ENCODE measurements at regions not wholly inside any gene's neighbourhood (a gene's known extent, or its start where the extent isn't known, plus 50 kb on each side); places are given as distances from the start of the nearest gene placed in this dataset.

GRCh38 chr3:34022147-34022546, 223.7 kb downstream of the PDCD6IP start:
- no peak for DNase-seq
- ATAC-seq (ENCODE audit: low read depth): peak; percentile 25
- TF ChIP-seq CTCF (IDR thresholded peaks at IDR 0.05): no peak
- intact Hi-C loops (cut with micrococcal nuclease): loop anchor here (5.0 kb wide), 1 partner anchor 180 kb away; no protein-coding TSS in a partner anchor
- peak overlapping the region; percentile 36 for H3K4me3 Mint-ChIP-seq
- no peaks in the 10 kb centered on the region for H3K9me3 Mint-ChIP-seq
- no peak overlapping the region for H3K27ac Mint-ChIP-seq
- H3K27me3 Mint-ChIP-seq: no peaks in the 10 kb centered on the region
- CTCF ChIA-PET: no interaction called here
- H3K36me3 Mint-ChIP-seq (ENCODE audit: low read depth): no peaks in the 10 kb centered on the region
- H3K4me1 Mint-ChIP-seq: peaks cover 64% of the 10 kb centered on the region
- POLR2A ChIA-PET: no interaction called here

- H3K4me3 Mint-ChIP-seq: no peak overlapping the region
- TF ChIP-seq CTCF (IDR thresholded peaks at IDR 0.05): no peak
- H3K27me3 Mint-ChIP-seq: no peaks in the 10 kb centered on the region
- intact Hi-C loops (cut with micrococcal nuclease): loop anchor here (5.0 kb wide), 1 partner anchor 178 kb away; no protein-coding TSS in a partner anchor
- ChIA-PET POLR2A (no interaction called here), CTCF (no interaction called here)
- no peak for ATAC-seq (ENCODE audit: low read depth)
- no peaks in the 10 kb centered on the region for H3K36me3 Mint-ChIP-seq (ENCODE audit: low read depth)
- no peak overlapping the region for H3K27ac Mint-ChIP-seq
- peaks cover 41% of the 10 kb centered on the region for H3K4me1 Mint-ChIP-seq
- no peaks in the 10 kb centered on the region for H3K9me3 Mint-ChIP-seq
- no peak for DNase-seq
These were observed 226.2 kb downstream of the PDCD6IP start for GRCh38 chr3:34024447-34025240.

- no peaks in the 10 kb centered on the region for H3K9me3 Mint-ChIP-seq
- H3K27ac Mint-ChIP-seq: no peak overlapping the region
- DNase-seq (no peak), ATAC-seq (ENCODE audit: low read depth) (no peak)
- no peaks in the 10 kb centered on the region for H3K36me3 Mint-ChIP-seq (ENCODE audit: low read depth)
- intact Hi-C loops (cut with micrococcal nuclease): no loop called here
- no peak overlapping the region for H3K4me3 Mint-ChIP-seq
- H3K27me3 Mint-ChIP-seq: no peaks in the 10 kb centered on the region
- ChIA-PET CTCF (no interaction called here), POLR2A (no interaction called here)
- no peaks in the 10 kb centered on the region for H3K4me1 Mint-ChIP-seq
- no peak for TF ChIP-seq CTCF (IDR thresholded peaks at IDR 0.05)
These were observed 235.4 kb downstream of the PDCD6IP start for GRCh38 chr3:34033839-34034238.

GRCh38 chr3:34034840-34035239, 236.4 kb downstream of the PDCD6IP start:
- Mint-ChIP-seq H3K27ac (no peak overlapping the region), H3K4me1 (no peaks in the 10 kb centered on the region), H3K9me3 (no peaks in the 10 kb centered on the region), H3K27me3 (no peaks in the 10 kb centered on the region), H3K36me3 (ENCODE audit: low read depth) (no peaks in the 10 kb centered on the region), H3K4me3 (no peak overlapping the region)
- DNase-seq (no peak), ATAC-seq (ENCODE audit: low read depth) (no peak)
- ChIA-PET POLR2A (no interaction called here), CTCF (no interaction called here)
- no peak for TF ChIP-seq CTCF (IDR thresholded peaks at IDR 0.05)
- intact Hi-C loops (cut with micrococcal nuclease): no loop called here

- DNase-seq (no peak), ATAC-seq (ENCODE audit: low read depth) (no peak)
- TF ChIP-seq CTCF (IDR thresholded peaks at IDR 0.05): no peak
- no peaks in the 10 kb centered on the region for H3K27me3 Mint-ChIP-seq
- ChIA-PET CTCF (no interaction called here), POLR2A (no interaction called here)
- intact Hi-C loops (cut with micrococcal nuclease): no loop called here
- no peaks in the 10 kb centered on the region for H3K4me1 Mint-ChIP-seq
- no peaks in the 10 kb centered on the region for H3K9me3 Mint-ChIP-seq
- no peaks in the 10 kb centered on the region for H3K36me3 Mint-ChIP-seq (ENCODE audit: low read depth)
- no peak overlapping the region for H3K27ac Mint-ChIP-seq
- no peak overlapping the region for H3K4me3 Mint-ChIP-seq
These were observed 237.3 kb downstream of the PDCD6IP start for GRCh38 chr3:34035775-34036174.

Measured in activated B cell treated with CpG ODN at 0.5 μM for 24 hours (primary cell).